ENCODE measurements at regions not wholly inside any gene's neighbourhood (a gene's known extent, or its start where the extent isn't known, plus 50 kb on each side); places are given as distances from the start of the nearest gene placed in this dataset.

DNA sequence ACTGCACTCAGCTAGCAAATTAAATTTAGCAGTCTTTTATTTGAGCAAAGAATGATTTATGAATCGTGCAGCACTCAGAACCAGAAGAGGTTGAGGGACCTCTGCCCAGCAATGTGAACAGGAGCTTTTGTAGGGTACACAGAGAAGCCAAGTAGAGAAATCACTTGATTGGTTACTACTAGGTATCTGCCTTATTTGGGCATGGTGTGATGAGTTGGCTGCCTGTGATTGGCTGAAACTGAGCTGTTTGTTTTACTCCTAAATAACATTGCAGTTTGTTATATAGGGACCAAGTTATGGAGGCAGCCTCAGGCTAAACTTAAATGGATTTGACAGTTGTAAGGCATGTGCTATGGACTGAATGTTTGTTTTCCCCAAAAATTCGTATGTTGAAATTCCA, 122.5 kb downstream of the RDH14 start:
- no peak for DNase-seq (ENCODE audit: low spot score in 2 of 2)
- TF ChIP-seq, protein P1, sequence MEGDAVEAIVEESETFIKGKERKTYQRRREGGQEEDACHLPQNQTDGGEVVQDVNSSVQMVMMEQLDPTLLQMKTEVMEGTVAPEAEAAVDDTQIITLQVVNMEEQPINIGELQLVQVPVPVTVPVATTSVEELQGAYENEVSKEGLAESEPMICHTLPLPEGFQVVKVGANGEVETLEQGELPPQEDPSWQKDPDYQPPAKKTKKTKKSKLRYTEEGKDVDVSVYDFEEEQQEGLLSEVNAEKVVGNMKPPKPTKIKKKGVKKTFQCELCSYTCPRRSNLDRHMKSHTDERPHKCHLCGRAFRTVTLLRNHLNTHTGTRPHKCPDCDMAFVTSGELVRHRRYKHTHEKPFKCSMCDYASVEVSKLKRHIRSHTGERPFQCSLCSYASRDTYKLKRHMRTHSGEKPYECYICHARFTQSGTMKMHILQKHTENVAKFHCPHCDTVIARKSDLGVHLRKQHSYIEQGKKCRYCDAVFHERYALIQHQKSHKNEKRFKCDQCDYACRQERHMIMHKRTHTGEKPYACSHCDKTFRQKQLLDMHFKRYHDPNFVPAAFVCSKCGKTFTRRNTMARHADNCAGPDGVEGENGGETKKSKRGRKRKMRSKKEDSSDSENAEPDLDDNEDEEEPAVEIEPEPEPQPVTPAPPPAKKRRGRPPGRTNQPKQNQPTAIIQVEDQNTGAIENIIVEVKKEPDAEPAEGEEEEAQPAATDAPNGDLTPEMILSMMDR (IDR thresholded peaks at IDR 0.05), result no peak
- no peak for TF ChIP-seq POLR2A (IDR thresholded peaks at IDR 0.05)
- intact Hi-C loops (cut with DNase I; ENCODE audit: low total_unique reads), result no loop called here
- no peak overlapping the region for H3K4me3 ChIP-seq (ENCODE audit: low read depth, poor library complexity, severe bottlenecking)
- 88 to 89% methylated on average over 2 of the region's 2 CpGs for WGBS, 2 donors

DNA sequence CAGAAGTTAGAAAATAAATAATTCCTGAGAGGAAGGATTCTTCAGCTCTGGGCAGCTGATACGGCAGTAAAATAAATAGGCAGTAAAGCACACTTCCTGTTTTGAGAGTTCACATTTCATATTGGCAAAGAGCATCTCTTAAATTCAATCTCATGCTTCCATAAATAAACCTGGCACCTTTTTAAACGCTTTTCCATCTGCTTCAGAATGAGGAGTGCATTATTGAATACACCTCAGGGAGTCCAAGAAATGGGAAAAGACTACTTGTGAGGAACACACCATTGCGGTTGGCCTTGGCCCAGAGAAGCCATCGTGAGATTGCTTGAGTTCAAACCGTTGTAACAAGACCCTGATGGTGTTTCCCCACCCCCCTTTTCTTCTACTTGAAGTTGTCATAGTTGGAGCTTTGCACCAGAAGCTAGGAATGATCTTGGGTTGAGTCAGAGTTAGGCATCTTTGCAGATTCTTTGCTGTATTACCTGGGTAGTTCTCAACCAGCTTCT, 123.9 kb downstream of the RDH14 start:
- H3K4me3 ChIP-seq (ENCODE audit: low read depth, poor library complexity, severe bottlenecking), result no peak overlapping the region
- TF ChIP-seq POLR2A (IDR thresholded peaks at IDR 0.05), result no peak
- TF ChIP-seq, protein P1 (IDR thresholded peaks at IDR 0.05), result no peak
- no peak for DNase-seq (ENCODE audit: low spot score in 2 of 2)
- intact Hi-C loops (cut with DNase I; ENCODE audit: low total_unique reads), result no loop called here
- WGBS, 2 donors, result 29% methylated on average over 5 of the region's 5 CpGs

DNA sequence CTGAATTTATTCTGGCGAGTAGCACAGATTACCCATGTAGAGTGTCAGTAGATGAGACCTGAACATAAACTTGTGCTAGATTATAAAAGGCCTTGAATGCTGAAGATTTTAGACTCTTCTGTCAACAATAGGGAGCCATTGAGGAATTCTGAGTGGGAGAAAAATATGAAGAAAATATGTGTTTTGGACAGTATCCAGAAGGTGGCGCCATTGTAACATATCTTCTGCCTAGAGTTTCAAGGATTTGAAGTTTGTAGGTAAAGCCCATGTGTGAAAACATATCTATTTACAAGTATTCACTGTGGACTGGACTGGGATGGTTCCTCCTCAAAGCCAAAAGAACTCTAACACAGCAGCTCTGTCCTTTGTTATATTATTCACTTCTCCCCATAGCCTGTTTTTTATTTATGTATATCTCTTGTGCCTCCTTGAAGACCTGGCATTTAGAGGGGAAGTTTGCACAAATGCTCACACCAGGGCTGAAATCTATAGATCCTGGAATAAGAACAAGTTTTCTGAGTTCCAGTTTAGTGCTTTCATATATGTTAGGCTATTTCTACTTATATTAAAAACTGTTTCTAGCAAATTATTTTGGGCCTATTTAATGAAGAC, 124.9 kb downstream of the RDH14 start:
- 37 to 50% methylated on average over 2 of the region's 2 CpGs for WGBS, 2 donors
- peak in 1 of 2 donors; percentile 38 for DNase-seq (ENCODE audit: low spot score in 2 of 2)
- intact Hi-C loops (cut with DNase I; ENCODE audit: low total_unique reads), result no loop called here
- H3K4me3 ChIP-seq (ENCODE audit: low read depth, poor library complexity, severe bottlenecking), result no peak overlapping the region
- TF ChIP-seq POLR2A (IDR thresholded peaks at IDR 0.05), result no peak
- TF ChIP-seq, protein P1 (IDR thresholded peaks at IDR 0.05), result no peak

DNA sequence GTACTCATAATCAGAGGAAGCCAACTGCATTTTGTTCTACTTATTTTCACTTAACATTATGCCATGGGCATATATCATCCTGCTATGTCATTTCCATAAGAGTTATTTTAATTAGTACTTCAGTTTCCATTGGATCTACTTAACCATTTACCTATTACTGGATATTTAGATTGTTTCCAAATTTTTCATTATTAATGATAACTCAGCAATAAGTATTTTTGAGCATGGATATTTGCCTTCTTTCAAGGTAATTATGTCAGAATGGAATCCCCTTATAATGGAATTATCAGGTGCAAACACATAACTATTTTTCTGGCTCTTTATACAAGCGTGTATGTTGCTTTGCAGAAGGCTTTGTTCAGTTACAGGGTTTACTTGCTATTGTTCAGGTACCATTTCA, 126.6 kb downstream of the RDH14 start:
- no peak overlapping the region for H3K4me3 ChIP-seq (ENCODE audit: low read depth, poor library complexity, severe bottlenecking)
- DNase-seq (ENCODE audit: low spot score in 2 of 2), result no peak
- intact Hi-C loops (cut with DNase I; ENCODE audit: low total_unique reads), result no loop called here
- no peak for TF ChIP-seq POLR2A (IDR thresholded peaks at IDR 0.05)
- TF ChIP-seq, protein P1 (IDR thresholded peaks at IDR 0.05), result no peak
- WGBS, 2 donors, result 87 to 92% methylated on average over 1 of the region's 1 CpG

DNA sequence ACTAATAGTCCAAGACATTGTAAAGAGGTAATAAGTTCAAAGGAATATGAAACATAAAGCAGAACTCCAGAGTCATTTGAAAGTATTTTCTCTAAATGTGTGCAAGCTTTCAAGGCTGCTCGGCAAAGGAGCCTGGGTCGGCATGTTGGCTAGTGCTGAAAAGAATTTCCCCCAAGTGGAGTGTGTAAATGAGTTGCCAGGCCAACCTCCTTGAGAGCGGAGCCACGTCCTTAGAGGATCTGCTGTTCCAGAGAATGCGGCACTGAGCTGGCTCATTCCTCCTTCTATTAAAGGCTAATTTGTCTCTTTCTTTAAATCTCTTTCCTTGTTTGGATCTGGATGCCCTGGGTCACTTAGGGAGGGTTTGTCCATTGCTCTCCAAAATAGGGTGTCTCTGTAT, 127.5 kb downstream of the RDH14 start:
- WGBS, 2 donors, result 36 to 42% methylated on average over 5 of the region's 5 CpGs

More for the DNA sequence above, 127.5 kb downstream of the RDH14 start:
- intact Hi-C loops (cut with DNase I; ENCODE audit: low total_unique reads), result no loop called here
- TF ChIP-seq, protein P1 (IDR thresholded peaks at IDR 0.05), result no peak
- no peak for TF ChIP-seq POLR2A (IDR thresholded peaks at IDR 0.05)
- H3K4me3 ChIP-seq (ENCODE audit: low read depth, poor library complexity, severe bottlenecking), result no peak overlapping the region
- no peak for DNase-seq (ENCODE audit: low spot score in 2 of 2)
